K562 (cell line): ENCODE measurements at regions not wholly inside any gene's neighbourhood (a gene's known extent, or its start where the extent isn't known, plus 50 kb on each side); places are given as distances from the start of the nearest gene placed in this dataset.

Experiments
- FOXK2 ChIP-seq, 2 experiments: fragments of 450-650 bp; IDR thresholded peaks in 1 of 2; conservative IDR thresholded peaks in 1 of 2; 2 replicates each; pipeline ENCODE4 v1.6.1; 2016; ENCODE audit warnings: low read depth in 2 of 2, mild to moderate bottlenecking in 1 of 2
- MGA ChIP-seq: fragments of 450-650 bp; IDR thresholded peaks from 2 replicates; pipeline ENCODE4 v1.6.1; 2016; ENCODE audit warnings: mild to moderate bottlenecking, moderate library complexity
- UBTF ChIP-seq, 2 experiments: IDR thresholded peaks; 2 replicates each; pipeline ENCODE4 v1.6.1; 2012; ENCODE audit warnings: improper control_type of control experiment in 2 of 2, low read depth in 2 of 2, low read length in 2 of 2, borderline replicate concordance in 1 of 2

DNA sequence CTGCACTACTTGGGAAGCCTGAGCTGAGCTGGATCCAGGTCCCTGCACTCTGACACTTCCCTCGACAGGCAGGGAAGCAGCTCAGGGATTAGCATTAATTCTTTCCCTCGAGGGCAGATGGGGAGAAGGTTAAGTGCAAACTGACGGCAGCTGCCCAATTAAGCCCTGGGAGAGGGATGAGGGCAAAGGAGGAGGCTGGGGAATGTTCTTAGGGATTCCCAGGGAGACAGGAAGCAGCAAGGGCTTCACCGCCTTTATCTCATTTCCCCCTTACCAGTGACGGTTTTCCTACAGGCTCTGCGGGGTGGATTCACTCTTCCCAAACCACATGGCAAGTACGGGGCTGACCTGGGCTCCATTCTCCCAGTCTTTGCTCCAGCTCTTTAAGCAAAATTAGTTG, 519.0 kb upstream of the PROK2 start (continued):
- no peak for TF ChIP-seq UBTF (IDR thresholded peaks at IDR 0.05; ENCODE audit: borderline replicate concordance in 1 of 2, low read depth in 2 of 2, low read length in 2 of 2)
- no peak for TF ChIP-seq FOXK2 (conservative IDR thresholded peaks at IDR 0.05 in 1 of 2, IDR thresholded peaks at IDR 0.05 in 1 of 2; ENCODE audit: low read depth in 2 of 2)
- peak; percentile 21; the same call in 1 of the 2 replicates for TF ChIP-seq MGA
